Adrenal gland (tissue), 9 donors: ENCODE measurements at regions not wholly inside any gene's neighbourhood (a gene's known extent, or its start where the extent isn't known, plus 50 kb on each side); places are given as distances from the start of the nearest gene placed in this dataset.

ENCODE experiments used
- DNase-seq, 7 donors: peaks; one replicate each; pipeline ENCODE4 v3.0.0-alpha.2; 2019 to 2020
- H3K27ac ChIP-seq, 5 donors: fragments of 200-600 bp; sonication (generic) in 4 of 5; 1 replicate in 3 of 5; 2 replicates in 2 of 5; pipeline versions ENCODE4 v1.5.1 to v1.8.0; 2016 to 2020; ENCODE audit warnings: mild to moderate bottlenecking in 1 of 5
- H3K27me3 ChIP-seq: fragments of 200-600 bp; 2 replicates; pipeline ENCODE4 v1.8.0; 2021
- H3K36me3 ChIP-seq, 2 donors: fragments of 200-600 bp; replicated peaks in 1 of 2; 1 replicate in 1 of 2; 2 replicates in 1 of 2; pipeline versions ENCODE4 v1.5.1 to v1.8.0; 2018 to 2022
- H3K4me1 ChIP-seq, 2 donors: fragments of 200-600 bp; replicated peaks in 1 of 2; 1 replicate in 1 of 2; 2 replicates in 1 of 2; pipeline versions ENCODE4 v1.5.1 to v1.8.0; 2018 to 2021
- H3K4me3 ChIP-seq, 4 donors: fragments of 200-600 bp; sonication (generic) in 3 of 4; one replicate each; pipeline ENCODE4 v1.5.1; 2016 to 2018
- H3K9me3 ChIP-seq, 3 donors: fragments of 200-600 bp; sonication (generic) in 1 of 3; replicated peaks in 1 of 3; 1 replicate in 2 of 3; 2 replicates in 1 of 3; pipeline versions ENCODE4 v1.5.1 to v1.8.0; 2016 to 2021
- POLR2A ChIP-seq, 2 donors: fragments of 450-650 bp; IDR thresholded peaks; one replicate each; pipeline ENCODE4 v1.6.1; 2017; ENCODE audit warnings: antibody characterized with exemption in 2 of 2, mild to moderate bottlenecking in 2 of 2, moderate library complexity in 1 of 2
- WGBS, 4 donors: extraction: QIAGEN DNeasy Blood & Tissue Kit in 2 of 4; methylation state at CpG; one replicate each; pipeline versions ENCODE4 v1.1.5 to v1.1.7; 2013 to 2017; 5-methylcytosine and 5-hydroxymethylcytosine counted together
- intact Hi-C, 2 donors: fragments of 100-400 bp; cut with DNase I; formaldehyde crosslinking; loops; one replicate each; pipeline versions ENCODE4 v1.14.1 to v1.15.0; 2022 to 2023
- TF ChIP-seq, protein P1 (sequence below), 6 experiments: fragments of 450-650 bp in 4 of 6; fragments of 200-600 bp in 2 of 6; sonication (generic) in 1 of 6; IDR thresholded peaks; 1 replicate in 5 of 6; 2 replicates in 1 of 6; pipeline versions ENCODE4 v1.5.1 to v1.8.0; 2016 to 2021; ENCODE audit warnings: antibody characterized with exemption in 6 of 6, mild to moderate bottlenecking in 2 of 6, moderate library complexity in 1 of 6
- donor health status: healthy with polysubstance abuse.
- donor health status: Bipolar disorder and iron deficiency.
- donor health status: DM: yes; HTN: yes; CAD: no.
- donor health status: DM: no; HTN: no; CAD: no.
- donor health status: DM: no; HTN: no; CAD: no.

DNA sequence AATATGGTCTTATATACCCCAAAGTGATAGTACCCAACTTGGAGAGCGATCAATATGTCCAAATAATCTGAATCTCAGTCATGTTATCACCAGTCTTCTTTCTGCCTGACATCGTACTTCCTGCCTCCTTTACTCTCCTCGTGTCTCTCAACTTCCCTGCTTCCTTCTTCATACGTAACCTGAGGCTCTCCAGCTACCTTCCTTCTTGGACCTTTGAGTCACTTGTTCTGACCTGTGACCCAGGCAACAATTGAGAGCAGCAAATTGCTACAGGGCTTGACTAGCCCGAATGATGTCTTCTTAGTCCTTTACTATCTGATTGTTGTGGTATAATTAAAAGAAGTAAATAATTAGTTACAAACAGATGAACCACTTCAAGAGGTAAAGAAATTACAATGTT is 145.9 kb upstream of the MBNL1 start:
- WGBS, 4 donors, result 66 to 75% (median 72%) methylated on average over 5 of the region's 5 CpGs
- H3K36me3 ChIP-seq, result no peaks in the 10 kb centered on the region
- TF ChIP-seq POLR2A (IDR thresholded peaks at IDR 0.05), result no peak
- TF ChIP-seq, protein P1, sequence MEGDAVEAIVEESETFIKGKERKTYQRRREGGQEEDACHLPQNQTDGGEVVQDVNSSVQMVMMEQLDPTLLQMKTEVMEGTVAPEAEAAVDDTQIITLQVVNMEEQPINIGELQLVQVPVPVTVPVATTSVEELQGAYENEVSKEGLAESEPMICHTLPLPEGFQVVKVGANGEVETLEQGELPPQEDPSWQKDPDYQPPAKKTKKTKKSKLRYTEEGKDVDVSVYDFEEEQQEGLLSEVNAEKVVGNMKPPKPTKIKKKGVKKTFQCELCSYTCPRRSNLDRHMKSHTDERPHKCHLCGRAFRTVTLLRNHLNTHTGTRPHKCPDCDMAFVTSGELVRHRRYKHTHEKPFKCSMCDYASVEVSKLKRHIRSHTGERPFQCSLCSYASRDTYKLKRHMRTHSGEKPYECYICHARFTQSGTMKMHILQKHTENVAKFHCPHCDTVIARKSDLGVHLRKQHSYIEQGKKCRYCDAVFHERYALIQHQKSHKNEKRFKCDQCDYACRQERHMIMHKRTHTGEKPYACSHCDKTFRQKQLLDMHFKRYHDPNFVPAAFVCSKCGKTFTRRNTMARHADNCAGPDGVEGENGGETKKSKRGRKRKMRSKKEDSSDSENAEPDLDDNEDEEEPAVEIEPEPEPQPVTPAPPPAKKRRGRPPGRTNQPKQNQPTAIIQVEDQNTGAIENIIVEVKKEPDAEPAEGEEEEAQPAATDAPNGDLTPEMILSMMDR (IDR thresholded peaks at IDR 0.05), result no peak
- no peaks in the 10 kb centered on the region for H3K9me3 ChIP-seq
- intact Hi-C loops, result no loop called here
- H3K4me3 ChIP-seq, result no peak overlapping the region
- no peaks in the 10 kb centered on the region for H3K27me3 ChIP-seq
- no peaks in the 10 kb centered on the region for H3K4me1 ChIP-seq
- no peak overlapping the region for H3K27ac ChIP-seq
- no peak for DNase-seq

DNA sequence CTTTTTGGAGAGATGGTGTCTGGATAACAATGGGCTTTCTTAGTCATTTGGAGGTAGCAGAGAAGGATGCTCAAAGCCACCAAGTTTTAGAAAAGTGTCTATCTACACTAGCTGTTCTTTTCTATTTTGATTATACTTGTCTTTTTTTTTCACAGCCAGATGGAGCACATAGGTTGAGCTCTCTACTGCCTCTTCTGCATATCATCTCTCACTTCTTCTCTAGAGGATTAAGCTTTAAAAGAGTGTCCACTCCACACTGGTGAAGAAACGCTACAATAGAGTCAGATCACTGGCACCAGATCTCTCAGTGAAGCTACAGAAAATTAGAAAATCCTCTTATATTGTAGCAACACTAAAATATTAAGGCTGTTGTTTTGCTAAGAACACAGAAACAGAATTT is 145.3 kb upstream of the MBNL1 start:
- no peak overlapping the region for H3K27ac ChIP-seq
- TF ChIP-seq, protein P1 (IDR thresholded peaks at IDR 0.05), result no peak
- TF ChIP-seq POLR2A (IDR thresholded peaks at IDR 0.05), result no peak

DNA sequence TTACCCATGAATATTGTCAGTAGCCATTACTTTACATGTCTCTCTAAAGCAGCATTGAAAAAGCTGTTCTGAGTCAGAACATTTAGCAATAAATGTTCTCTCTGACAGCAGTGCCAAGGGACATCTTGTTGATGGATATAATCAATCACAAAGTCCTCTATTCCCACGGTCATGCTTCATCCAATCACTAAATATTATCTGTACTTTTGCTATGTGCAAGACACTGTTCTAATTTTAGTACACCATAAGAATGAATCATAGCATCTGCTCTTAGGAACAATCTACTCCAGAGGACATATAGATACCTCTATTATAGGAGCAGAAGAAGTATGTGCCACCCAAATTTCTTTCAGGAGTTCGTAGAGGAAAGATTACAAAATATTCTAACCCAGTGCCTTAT is 142.5 kb upstream of the MBNL1 start:
- intact Hi-C loops, result no loop called here
- H3K27me3 ChIP-seq, result no peaks in the 10 kb centered on the region
- 64 to 73% (median 70%) methylated on average over 2 of the region's 2 CpGs for WGBS, 4 donors
- no peaks in the 10 kb centered on the region for H3K9me3 ChIP-seq
- H3K27ac ChIP-seq, result no peak overlapping the region
- H3K36me3 ChIP-seq, result no peaks in the 10 kb centered on the region
- H3K4me1 ChIP-seq, result no peaks in the 10 kb centered on the region
- no peak for DNase-seq
- no peak overlapping the region for H3K4me3 ChIP-seq
- TF ChIP-seq, protein P1 (IDR thresholded peaks at IDR 0.05), result no peak
- TF ChIP-seq POLR2A (IDR thresholded peaks at IDR 0.05), result no peak

More for the DNA sequence above, 145.3 kb upstream of the MBNL1 start:
- Histone ChIP-seq H3K36me3 (no peaks in the 10 kb centered on the region), H3K4me1 (no peaks in the 10 kb centered on the region), H3K27me3 (no peaks in the 10 kb centered on the region), H3K9me3 (no peaks in the 10 kb centered on the region), H3K4me3 (no peak overlapping the region)
- DNase-seq, result no peak
- intact Hi-C loops, result no loop called here
- WGBS, 4 donors, result 73 to 91% (median 84%) methylated on average over 1 of the region's 1 CpG

DNA sequence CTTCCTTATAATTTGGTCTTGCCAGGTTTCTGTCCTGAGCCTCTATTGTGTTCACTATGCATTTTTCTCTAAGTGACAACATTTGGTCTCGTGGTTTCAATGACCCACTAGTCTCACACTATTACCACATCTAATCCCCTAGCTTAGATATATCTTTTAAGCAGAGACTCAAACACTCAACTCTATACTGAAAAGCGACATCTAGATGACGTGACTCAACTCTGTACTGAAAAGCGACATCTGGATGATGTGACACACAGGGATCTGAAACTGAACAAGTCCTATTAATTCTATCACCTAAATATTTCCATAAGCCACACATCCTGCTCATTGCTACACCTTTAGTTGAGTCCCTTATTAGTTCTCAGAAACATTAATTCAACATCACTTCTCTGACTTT is 141.7 kb upstream of the MBNL1 start:
- Histone ChIP-seq H3K4me1 (no peaks in the 10 kb centered on the region), H3K27ac (no peak overlapping the region), H3K27me3 (no peaks in the 10 kb centered on the region), H3K9me3 (no peaks in the 10 kb centered on the region), H3K36me3 (no peaks in the 10 kb centered on the region), H3K4me3 (no peak overlapping the region)
- 85 to 89% (median 87%) methylated on average over 4 of the region's 4 CpGs for WGBS, 4 donors
- intact Hi-C loops, result no loop called here
- TF ChIP-seq POLR2A (IDR thresholded peaks at IDR 0.05), result no peak
- TF ChIP-seq, protein P1 (IDR thresholded peaks at IDR 0.05), result no peak
- no peak for DNase-seq
